GM21576 (cell line): ENCODE measurements at regions not wholly inside any gene's neighbourhood (a gene's known extent, or its start where the extent isn't known, plus 50 kb on each side); places are given as distances from the start of the nearest gene placed in this dataset.

Experiments used
- ATAC-seq: cut with Tn5 transposase; IDR thresholded peaks from one replicate; pipeline ENCODE4 v1.9.1; 2021; ENCODE audit warnings: mild to moderate bottlenecking, moderate library complexity; ENCODE audit not compliant: unreplicated experiment

DNA sequence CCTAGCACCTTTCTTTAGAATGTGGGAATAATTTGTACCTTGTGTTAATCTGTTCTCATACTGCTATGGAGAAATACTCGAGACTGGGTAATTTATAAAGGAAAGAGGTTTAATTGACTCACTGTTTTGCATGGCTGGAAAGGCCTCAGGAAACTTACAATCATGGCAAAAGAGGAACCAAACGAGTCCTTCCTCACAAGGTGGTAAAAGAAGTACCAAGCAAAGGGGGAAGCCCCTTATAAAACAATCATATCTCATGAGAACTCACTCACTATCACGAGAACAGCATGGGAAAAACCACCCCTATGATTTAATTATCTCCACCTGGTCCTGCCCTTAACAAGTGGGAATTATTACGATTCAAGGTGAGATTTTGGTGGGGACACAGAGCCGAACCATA lies 127.1 kb upstream of the ANO3 start:
- no peak for ATAC-seq

DNA sequence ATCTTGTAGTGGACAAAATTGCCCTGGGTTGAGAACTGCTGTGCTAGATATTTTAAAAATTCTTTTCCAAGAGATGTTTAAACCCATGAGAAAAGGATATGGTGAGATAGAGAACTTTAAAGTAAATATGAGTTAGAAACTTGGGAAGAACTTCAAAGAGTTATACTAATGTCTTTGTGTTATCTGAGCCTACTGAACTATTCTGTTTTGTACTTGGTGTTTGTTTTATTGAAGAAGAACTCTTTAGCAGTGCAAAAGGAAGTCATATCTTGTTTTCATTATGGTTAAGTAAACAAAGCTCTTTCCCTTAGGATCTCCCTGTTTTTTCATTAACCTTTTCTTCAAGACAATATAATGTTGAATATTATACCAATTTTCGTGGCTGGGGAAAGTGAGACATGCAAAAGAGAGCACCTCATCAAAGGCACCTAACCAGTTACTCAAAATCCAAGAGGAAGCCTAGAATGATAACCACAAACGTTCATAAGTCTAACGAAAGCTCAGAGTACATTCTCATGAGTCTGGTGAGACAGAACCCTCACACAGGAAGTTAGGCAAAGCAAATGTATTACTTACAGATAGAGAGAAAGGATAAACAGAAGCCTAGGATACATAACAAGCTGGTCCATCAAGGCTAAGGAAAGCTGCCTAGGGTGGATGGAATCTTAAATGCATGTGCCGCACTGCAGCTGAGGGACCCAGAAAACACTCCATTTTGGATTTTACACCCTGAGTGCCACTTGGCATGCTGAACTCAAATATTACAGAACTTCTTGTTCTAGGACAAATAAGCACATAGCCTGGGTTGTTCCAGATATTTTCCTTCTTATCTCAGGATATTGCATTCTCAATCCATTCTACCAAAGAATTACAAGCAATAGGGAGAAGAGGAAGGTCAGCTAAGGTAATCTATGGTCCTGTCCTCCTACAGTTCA lies 112.5 kb upstream of the ANO3 start:
- no peak for ATAC-seq

DNA sequence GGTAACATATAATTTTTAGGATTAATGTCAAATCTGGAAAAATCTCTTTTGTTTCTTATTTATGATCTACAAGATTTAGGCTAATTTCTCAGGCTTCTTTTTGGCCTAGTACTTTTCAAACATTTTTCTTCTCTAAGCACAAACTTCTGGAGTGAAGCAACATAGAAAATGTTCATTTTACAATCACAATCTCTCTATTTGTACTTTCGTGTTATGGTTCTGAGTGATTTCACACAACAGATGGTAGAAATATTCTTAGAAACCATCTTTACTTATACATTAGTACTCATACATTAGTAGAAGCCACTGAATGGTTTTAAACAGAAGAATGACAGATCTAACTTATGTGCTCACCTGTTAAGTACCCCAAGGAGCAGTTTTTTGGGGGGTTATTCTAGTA lies 106.3 kb upstream of the ANO3 start:
- ATAC-seq, result no peak

DNA sequence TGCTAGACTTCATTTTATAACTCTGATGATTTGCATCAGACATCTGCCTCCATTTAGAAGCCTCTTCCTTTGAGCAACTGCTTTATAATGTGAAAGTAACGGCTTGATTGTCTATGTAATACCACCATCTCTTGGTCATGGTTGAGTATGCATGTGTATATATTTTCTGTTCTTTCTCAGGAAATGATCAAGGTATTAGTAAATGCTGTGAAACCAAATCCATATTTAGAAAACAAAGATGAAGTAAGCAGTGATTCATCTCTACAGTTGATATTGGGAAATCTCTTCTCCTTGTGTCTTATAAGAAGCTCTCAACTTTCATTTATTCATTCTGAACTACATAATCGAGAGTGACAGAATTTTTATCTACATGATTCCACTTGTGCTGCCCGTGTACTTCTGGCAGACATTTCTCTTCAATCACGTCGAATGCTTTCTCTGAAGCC lies 104.6 kb upstream of the ANO3 start:
- peak; percentile 85 for ATAC-seq

DNA sequence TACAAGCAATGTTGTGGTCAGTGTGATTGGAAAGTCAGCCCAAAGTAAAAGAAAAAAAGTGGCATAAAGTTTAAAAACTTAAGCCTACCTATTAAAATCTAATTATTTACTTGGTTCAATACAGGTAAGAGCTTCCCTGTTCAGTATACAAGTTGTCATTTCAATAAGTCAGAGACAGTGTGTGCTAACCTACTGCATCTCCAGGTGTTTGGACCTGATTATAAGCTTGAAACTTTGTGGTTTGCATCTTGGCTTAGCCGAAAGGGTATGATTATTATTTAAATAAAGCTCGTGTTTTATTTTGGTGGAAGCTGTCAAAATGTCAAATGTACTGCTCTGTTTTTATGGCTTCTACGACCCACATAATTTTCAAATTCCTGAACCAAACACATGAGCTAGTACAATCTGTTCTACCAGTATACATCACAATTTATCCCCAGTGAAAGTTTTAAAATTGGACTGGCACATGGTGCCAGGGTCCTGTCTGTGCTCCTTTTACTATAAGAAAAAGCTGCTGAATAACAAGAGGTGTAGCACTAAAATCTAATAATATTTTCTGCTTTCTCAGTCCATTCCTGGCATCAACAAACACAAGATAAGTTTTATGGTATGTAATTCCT lies 103.9 kb upstream of the ANO3 start:
- ATAC-seq, result no peak

DNA sequence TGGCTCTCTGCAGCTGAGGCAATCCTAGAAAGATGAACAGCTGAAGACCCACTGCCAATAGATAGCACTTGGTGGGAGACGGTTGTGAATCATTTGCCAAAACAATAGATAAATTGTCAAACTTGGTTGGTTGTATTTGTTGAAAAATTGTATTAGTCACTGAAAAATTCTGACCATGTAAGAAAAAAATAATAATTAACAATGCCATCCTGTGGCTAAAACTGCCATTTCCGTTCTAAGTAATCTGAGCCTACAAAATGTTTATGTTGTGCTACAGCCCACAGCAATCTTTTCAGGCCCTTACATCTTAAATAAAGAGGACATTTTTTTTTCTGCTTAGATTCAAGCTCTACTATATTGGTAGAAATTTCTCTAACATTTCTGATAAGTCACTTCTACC lies 103.2 kb upstream of the ANO3 start:
- ATAC-seq, result no peak

DNA sequence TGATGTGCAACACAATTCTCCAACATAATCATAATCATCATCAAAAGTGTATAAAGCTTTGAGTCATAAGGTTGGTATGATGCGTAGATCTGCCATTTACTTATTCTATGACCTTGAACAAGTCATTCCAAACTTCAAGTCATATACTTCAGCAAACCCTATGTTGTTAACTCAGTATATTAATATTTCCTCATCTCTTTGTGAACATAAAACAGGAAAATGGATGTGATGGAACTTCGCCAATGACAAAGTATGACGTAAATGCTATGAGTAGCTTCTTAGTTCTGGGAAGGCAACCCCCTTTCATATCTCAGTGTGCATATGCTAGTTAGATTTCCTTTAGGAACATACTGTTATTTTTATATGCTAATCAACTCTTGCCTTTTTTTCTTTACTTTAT lies 102.7 kb upstream of the ANO3 start:
- ATAC-seq, result no peak

DNA sequence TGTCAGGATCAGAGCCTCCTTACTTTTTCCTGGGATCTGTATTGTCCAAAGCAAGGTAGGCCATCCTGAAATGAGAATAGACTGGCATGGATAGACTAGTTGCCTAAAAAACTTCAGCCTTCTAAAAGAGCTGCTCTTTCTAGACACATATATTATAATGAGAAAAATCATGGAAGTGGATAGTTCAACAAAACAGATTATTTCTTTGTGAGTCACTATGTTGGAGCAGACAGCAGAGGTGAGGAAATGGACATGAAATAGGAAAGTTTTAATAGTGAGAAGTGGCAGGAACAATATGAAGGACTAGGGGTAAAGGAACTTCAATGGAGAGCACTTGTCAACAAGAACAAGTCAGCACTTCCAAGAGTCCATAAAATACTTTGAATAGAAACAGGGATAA lies 101.9 kb upstream of the ANO3 start:
- no peak for ATAC-seq

DNA sequence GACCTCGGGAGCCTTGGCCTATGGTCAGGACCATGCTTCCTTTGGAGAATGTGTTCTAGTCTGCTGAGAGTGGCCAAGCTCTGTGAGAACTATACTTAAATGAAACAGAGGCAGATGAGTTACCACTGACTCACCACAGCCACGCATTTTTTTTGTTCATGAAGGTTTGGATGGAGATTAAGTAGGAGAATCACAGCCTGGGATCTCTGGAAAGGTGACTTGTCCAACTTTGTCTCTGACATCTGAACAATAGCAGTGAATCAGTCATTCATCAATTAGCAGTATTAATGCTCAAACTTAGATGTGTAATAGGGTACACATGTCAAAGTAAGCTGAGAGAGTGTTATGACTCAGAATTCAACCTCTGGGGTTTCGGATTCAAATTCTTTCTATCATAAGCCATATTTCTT lies 100.7 kb upstream of the ANO3 start:
- no peak for ATAC-seq

DNA sequence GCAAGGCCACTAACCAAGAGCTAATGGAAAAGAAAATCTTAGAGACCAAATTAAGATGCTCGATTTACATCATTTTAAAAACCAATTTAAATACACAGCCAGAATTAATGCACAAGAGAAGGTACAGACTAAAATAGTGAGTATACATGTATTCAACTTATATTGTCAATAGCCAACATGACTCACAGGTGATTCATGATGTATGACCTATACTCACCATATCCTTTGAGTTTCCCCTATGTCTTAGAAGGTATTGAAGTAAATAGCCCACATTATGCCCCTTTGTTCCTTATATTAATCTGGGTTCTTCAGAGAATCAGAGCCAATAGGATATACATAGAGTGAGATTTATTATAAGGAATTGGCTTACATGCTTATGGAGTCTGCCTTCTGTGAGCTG lies 97.5 kb upstream of the ANO3 start:
- ATAC-seq, result no peak

DNA sequence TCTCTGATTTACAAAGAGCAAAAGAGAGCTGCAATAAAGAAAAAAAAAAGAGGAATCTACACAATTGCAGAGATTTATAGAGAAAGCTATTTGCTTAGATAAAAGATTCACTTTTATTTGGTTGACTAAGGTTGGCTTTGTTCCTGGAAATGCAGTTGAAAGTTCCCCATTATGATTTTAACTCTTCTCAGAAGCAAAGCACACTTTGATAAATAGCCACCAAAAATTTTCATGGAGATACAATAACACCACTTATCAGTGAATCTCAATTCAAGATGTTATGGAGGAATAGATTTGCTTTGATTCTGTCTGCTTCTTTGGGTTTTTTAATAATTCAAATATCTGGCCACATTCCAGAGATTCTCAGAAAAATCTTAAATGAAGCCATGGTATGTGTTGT lies 88.5 kb upstream of the ANO3 start:
- no peak for ATAC-seq

DNA sequence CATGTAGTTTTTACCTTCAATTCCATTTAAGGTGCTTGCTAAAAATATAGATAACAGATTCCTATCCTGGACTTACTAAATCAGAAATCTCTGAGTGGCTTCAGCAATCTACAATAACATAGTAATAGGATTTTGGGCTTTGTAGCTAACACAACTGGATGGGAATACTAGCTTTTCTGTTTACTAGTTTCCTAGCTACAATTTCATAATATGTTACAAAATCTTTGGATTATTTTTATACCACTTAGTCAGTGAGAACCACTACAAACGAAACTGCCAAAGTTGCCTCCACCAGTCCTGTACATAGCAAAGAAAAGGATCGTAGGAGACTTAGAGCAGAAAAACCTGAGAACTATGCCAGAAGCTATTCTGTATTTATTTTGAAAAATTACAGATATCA lies 87.7 kb upstream of the ANO3 start:
- no peak for ATAC-seq

DNA sequence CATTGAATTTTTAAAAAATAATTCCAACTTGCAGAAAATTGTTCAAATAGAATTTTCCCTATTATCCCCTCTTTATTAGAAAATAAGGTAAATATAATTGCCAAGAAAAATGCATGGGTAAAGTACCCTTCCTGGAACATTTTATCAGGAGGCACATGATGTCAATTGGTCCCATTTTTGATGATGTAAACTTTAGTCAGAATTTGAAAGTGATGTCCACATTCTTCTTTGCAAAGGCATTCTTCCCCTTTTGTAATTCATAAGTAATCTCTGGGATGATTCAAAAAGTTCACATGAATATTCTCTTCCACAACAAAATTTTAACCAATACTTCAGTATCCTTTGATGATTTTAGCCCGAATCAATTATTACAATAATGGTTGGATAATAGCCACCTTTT lies 86.9 kb upstream of the ANO3 start:
- no peak for ATAC-seq

DNA sequence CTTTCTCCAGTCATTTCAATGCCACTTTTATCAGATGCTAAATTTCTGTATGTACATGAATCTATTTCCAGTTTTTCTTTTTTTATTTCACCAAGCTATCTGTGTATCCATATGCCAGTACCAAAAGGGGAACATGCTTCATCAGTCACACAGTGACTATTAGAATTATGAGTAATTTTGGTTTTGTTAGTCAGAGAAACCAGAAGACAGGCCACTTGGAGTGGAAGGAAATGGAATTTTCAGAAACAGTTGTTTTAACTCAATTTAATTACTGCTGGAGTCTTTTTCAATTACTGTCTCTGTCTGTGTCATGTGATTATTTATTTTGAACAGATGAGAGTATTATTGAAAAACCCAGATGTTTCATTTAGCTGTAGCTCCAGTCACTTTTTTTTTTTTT lies 84.6 kb upstream of the ANO3 start:
- no peak for ATAC-seq

DNA sequence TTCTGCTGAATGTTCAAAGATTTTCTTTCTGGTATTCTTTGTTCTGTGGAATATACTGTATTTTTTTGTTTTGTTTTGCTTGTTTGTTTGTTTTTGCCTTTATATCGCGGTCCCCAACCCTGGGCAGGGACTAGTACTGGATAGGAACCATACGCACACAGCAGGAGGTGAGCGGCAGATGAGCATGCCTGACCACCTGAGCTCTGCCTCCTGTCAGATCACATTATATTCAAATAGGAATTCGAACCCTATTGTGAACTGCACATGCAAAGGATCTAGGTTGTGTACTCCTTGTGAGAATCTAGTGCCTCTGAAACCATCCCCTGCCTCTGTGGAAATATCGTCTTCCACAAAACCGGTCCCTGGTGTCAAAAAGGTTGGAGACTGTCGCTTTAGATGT lies 83.3 kb upstream of the ANO3 start:
- no peak for ATAC-seq

DNA sequence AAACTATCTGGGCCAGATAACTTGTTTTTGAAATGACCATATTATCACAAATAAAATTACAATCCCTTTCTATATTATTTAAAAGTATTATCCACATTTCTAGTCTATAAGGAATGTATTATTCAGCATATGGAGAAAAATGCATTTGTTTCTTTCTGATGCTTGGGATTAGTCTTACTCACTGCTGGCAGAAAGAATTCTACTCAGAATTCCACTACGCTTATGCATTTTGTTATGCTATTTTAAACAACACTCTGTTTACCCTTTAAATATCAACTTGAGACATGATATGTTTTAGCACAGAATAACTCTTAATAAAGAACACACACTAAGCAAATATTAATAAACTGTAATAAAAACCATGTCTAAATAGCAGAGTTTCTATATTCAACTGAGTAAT lies 77.6 kb upstream of the ANO3 start:
- no peak for ATAC-seq

DNA sequence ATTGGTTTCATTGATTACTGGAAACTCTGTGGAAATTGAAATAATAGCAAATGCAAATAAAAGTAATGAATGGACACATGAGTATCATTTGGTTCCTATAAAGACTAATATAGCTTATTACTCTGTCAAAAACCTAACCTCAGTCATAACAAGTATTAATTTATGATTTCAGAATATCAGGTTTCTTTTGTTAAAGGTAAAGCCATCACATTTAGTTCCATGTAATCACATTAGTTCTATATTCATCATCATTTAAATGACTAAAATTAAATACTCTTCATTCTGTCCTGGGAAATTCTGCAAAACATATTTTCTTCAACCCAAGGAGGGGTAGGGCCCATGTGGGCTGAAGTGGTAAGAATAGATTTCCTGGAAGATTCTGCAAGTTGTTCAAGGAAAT lies 68.2 kb upstream of the ANO3 start:
- ATAC-seq, result no peak

DNA sequence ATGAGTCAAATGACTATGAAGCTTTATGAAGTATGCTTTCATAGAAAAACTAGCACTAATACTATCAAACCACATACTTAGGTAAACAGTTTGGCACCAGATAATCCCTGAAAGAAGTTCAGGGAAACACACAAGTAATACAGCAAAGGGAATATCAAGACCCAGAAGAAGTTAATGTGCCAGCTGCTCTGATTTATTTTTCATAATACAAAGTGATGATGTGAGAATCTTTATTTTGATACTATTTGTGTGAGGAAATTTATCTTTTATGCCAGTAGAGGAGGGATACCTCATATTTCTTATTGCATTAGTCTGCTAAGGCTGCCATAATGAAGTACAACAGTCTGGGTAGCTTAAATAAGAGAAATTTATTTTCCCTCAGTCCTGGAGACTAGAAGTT lies 67.7 kb upstream of the ANO3 start:
- ATAC-seq, result no peak

DNA sequence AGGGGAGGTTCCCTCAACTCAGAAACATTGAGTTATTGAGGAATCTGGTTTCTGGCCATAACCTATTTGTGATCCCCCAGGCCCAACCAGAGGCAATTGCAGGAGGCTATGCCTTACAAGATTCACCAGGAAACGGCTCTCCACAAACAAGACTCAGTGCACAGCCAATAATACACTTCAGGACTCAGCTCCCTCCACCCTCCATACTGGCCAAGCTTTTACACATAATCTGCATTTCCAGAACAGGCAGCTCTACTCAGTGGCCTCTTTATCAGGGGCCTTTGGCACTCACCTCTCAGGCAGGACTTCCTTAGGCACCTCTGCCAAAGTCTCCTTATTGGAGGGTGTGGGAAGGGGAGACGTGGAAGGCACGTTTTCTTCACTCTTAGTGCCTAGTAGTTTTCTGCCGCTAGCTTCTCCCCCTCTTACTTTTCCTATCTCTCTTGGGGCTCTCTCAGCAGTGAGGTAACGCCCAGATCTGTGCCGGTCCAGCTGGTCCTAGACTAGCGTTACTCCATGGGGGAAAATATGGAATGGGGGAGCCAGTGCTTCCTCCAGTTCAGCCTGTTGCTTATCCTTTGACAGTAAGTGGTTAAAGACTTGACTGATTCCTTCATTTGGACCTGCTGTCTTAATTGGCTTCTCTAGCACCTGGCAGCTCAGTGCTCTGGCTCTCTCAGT lies 62.8 kb upstream of the ANO3 start:
- no peak for ATAC-seq

DNA sequence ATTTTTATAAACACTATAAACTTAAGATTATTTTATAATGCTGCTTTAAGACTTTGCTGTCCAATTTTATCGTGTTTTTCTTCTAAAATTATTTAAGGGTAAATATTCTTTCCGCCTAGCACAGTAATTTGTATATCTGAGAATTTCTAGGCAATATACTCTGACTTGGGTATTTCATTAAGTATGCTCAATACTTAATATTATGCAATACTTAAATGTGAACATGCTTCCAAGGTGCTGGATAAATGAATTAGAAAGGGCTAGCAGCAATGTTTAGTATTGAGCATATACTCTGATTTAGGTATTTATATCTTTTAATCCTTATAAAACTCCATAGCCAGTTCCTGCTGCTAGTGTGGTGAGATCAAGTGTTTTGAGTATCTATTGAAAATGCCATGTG lies 60.3 kb upstream of the ANO3 start:
- ATAC-seq, result no peak

DNA sequence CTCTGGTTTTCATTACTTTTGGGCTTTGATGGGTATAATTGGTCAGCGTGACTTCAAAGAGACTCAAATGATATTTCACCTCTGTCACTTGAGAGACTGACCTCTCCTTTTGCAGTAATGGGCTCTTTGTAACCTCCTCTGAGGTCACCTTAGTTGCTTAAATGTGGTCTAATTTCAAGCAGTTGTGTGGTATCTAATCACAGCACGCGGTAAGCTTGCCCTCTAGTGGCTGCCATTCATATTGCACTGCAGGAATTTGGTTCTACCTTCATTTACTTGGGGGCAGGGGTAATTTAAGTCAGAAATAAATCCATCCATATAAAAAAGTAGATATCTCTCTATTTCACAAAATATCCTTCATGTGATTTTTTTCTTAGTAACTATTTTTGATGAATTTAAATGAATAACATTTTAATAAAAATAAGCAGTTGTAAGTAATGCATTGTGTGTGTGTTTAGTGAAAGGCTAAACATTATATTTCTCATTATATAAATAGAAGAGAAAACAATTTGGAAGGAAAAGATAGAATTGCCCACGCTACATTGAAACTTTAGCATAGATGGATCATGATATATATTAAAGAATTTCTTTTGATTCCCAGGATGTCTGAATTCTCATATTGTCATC lies 55.0 kb upstream of the ANO3 start:
- ATAC-seq, result peak; percentile 88

DNA sequence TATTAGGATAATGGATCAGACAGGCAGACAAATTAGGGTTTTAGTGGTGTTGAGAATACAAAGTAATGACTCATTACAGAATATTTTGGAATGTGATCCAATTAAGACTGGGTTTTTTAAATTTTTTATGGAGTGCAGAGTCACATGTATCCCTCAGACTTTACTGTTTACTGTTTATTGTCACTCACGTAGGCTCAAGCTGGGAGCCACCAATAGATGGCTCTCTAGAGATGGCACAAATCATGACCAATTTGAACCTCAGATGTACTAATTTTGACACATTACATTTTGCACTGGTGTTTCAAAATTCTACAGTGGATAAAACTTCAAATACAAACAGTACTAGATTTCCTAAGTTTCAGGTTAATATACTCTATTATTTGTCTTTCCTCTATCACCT lies 53.6 kb upstream of the ANO3 start:
- no peak for ATAC-seq
